Small intestine (tissue), 7 donors: ENCODE measurements at regions not wholly inside any gene's neighbourhood (a gene's known extent, or its start where the extent isn't known, plus 50 kb on each side); places are given as distances from the start of the nearest gene placed in this dataset.

Source experiments
- DNase-seq, 2 donors: peaks; one replicate each; pipeline versions ENCODE4 v3.0.0 to v3.0.0-alpha.2; 2013
- FAIRE-seq: peaks from 2 replicates; lab custom pipeline; 2012; peaks lifted over from hg19 to GRCh38; lab: Jason Lieb, UNC
- H3K27ac ChIP-seq, 3 donors: one replicate each; pipeline ENCODE4 v1.5.1; 2013; ENCODE audit warnings: low read length in 2 of 3, mild to moderate bottlenecking in 2 of 3, control low read depth in 1 of 3, inconsistent platforms in 1 of 3, low read depth in 1 of 3, moderate library complexity in 1 of 3
- H3K27me3 ChIP-seq, 3 donors: one replicate each; pipeline ENCODE4 v1.6.1; 2013; ENCODE audit warnings: low read length in 3 of 3, inconsistent platforms in 1 of 3; ENCODE audit not compliant: control insufficient read depth in 3 of 3, insufficient read depth in 3 of 3
- H3K36me3 ChIP-seq, 3 donors: one replicate each; pipeline ENCODE4 v1.6.1; 2013; ENCODE audit warnings: low read length in 3 of 3, inconsistent platforms in 1 of 3, low read depth in 1 of 3, mild to moderate bottlenecking in 1 of 3, moderate library complexity in 1 of 3; ENCODE audit not compliant: control insufficient read depth in 3 of 3, insufficient read depth in 2 of 3
- H3K4me1 ChIP-seq, 3 donors: one replicate each; pipeline ENCODE4 v1.6.1; 2013; ENCODE audit warnings: low read length in 2 of 3, inconsistent platforms in 1 of 3, low read depth in 1 of 3, mild to moderate bottlenecking in 1 of 3, moderate library complexity in 1 of 3; ENCODE audit not compliant: control insufficient read depth in 3 of 3, insufficient read depth in 2 of 3
- H3K4me3 ChIP-seq, 3 donors: one replicate each; pipeline ENCODE4 v1.5.1; 2013; ENCODE audit warnings: low read length in 3 of 3, control low read depth in 1 of 3, inconsistent platforms in 1 of 3, low read depth in 1 of 3, mild to moderate bottlenecking in 1 of 3, moderate library complexity in 1 of 3
- H3K9me3 ChIP-seq, 2 donors: one replicate each; pipeline ENCODE4 v1.6.1; 2013; ENCODE audit warnings: low read depth in 1 of 2, low read length in 1 of 2; ENCODE audit not compliant: control insufficient read depth in 2 of 2, insufficient read depth in 1 of 2
- WGBS, 3 donors: extraction: QIAGEN DNeasy Blood & Tissue Kit; methylation state at CpG; one replicate each; pipeline ENCODE4 v1.1.7; 2013; 5-methylcytosine and 5-hydroxymethylcytosine counted together
- donor health status: healthy with polysubstance abuse.
- donor health status: control.
- donor health status: control.
- donor health status: Bipolar disorder and iron deficiency.
- donor health status: healthy.

GRCh38 chr12:68557011-68557730 lies 53.5 kb upstream of the RAP1B start:
- Histone ChIP-seq H3K27me3 (no peaks in the 10 kb centered on the region), H3K4me1 (no peaks in the 10 kb centered on the region), H3K27ac (no peak overlapping the region), H3K9me3 (no peaks in the 10 kb centered on the region), H3K4me3 (no peak overlapping the region), H3K36me3 (no peaks in the 10 kb centered on the region)
- FAIRE-seq (no peak), DNase-seq (no peak)
- 47 to 66% (median 55%) methylated on average over 5 of the region's 5 CpGs for WGBS, 3 donors

- Histone ChIP-seq H3K9me3 (no peaks in the 10 kb centered on the region), H3K27me3 (no peaks in the 10 kb centered on the region), H3K36me3 (no peaks in the 10 kb centered on the region), H3K4me1 (no peaks in the 10 kb centered on the region), H3K27ac (no peak overlapping the region), H3K4me3 (no peak overlapping the region)
- no peak for FAIRE-seq
- 18 to 55% (median 40%) methylated on average over 1 of the region's 1 CpG for WGBS, 3 donors
- DNase-seq: peak in 1 of 2 donors; percentile 39
These were observed 51.5 kb upstream of the RAP1B start for GRCh38 chr12:68559246-68559645.

GRCh38 chr12:68559984-68560850 lies 50.5 kb upstream of the RAP1B start:
- DNase-seq (peak in 1 of 2 donors; percentile 12), FAIRE-seq (no peak)
- Histone ChIP-seq H3K4me3 (no peak overlapping the region), H3K27ac (peak overlapping the region in 1 of 3 donors; percentile 51), H3K4me1 (no peaks in the 10 kb centered on the region), H3K36me3 (no peaks in the 10 kb centered on the region), H3K9me3 (no peaks in the 10 kb centered on the region), H3K27me3 (no peaks in the 10 kb centered on the region)
- 49 to 80% (median 79%) methylated on average over 8 of the region's 8 CpGs for WGBS, 3 donors

- DNase-seq: no peak
- Histone ChIP-seq H3K27me3 (no peaks in the 10 kb centered on the region), H3K9me3 (no peaks in the 10 kb centered on the region), H3K4me3 (no peak overlapping the region), H3K36me3 (no peaks in the 10 kb centered on the region), H3K4me1 (no peaks in the 10 kb centered on the region), H3K27ac (no peak overlapping the region)
- WGBS, 3 donors: 73 to 90% (median 85%) methylated on average over 5 of the region's 5 CpGs
- no peak for FAIRE-seq
These were observed 49.8 kb upstream of the RAP1B start for GRCh38 chr12:68560851-68561422.
